ENCODE measurements at regions not wholly inside any gene's neighbourhood (a gene's known extent, or its start where the extent isn't known, plus 50 kb on each side); places are given as distances from the start of the nearest gene placed in this dataset.

GRCh38 chr6:144661116-144661806, 376.1 kb downstream of the UTRN start:
- H3K4me1 ChIP-seq, result peaks cover 21% of the 10 kb centered on the region
- no peak for DNase-seq (ENCODE audit: low spot score in 2 of 2)
- H3K27ac ChIP-seq, result no peak overlapping the region
- no peaks in the 10 kb centered on the region for H3K27me3 ChIP-seq
- TF ChIP-seq POLR2A (IDR thresholded peaks at IDR 0.05), result no peak
- no peak for TF ChIP-seq EP300 (IDR thresholded peaks at IDR 0.05)
- no peak for TF ChIP-seq CTCF (IDR thresholded peaks at IDR 0.05)
- TF ChIP-seq POLR2AphosphoS5 (IDR thresholded peaks at IDR 0.05), result no peak
- WGBS, result 64% methylated on average over 8 of the region's 8 CpGs
- H3K9me3 ChIP-seq, result no peaks in the 10 kb centered on the region
- no peak overlapping the region for H3K4me3 ChIP-seq
- no peaks in the 10 kb centered on the region for H3K36me3 ChIP-seq

GRCh38 chr6:144662812-144663365, 377.8 kb downstream of the UTRN start:
- 59% methylated on average over 1 of the region's 1 CpG for WGBS
- no peaks in the 10 kb centered on the region for H3K27me3 ChIP-seq
- no peaks in the 10 kb centered on the region for H3K9me3 ChIP-seq
- H3K27ac ChIP-seq, result no peak overlapping the region
- H3K4me3 ChIP-seq, result no peak overlapping the region
- no peaks in the 10 kb centered on the region for H3K36me3 ChIP-seq
- no peak for DNase-seq (ENCODE audit: low spot score in 2 of 2)
- TF ChIP-seq EP300 (IDR thresholded peaks at IDR 0.05) (no peak), POLR2AphosphoS5 (IDR thresholded peaks at IDR 0.05) (no peak), CTCF (IDR thresholded peaks at IDR 0.05) (no peak), POLR2A (IDR thresholded peaks at IDR 0.05) (no peak)
- peaks cover 21% of the 10 kb centered on the region for H3K4me1 ChIP-seq

- Histone ChIP-seq H3K27ac (no peak overlapping the region), H3K9me3 (no peaks in the 10 kb centered on the region)
Measured at GRCh38 chr6:144664281-144664680, 379.1 kb downstream of the UTRN start.

GRCh38 chr6:144664947-144665346, 379.8 kb downstream of the UTRN start:
- DNase-seq (ENCODE audit: low spot score in 2 of 2), result no peak

More at GRCh38 chr6:144664281-144664680, 379.1 kb downstream of the UTRN start:
- DNase-seq (ENCODE audit: low spot score in 2 of 2), result no peak
- H3K27me3 ChIP-seq, result no peaks in the 10 kb centered on the region
- no peaks in the 10 kb centered on the region for H3K36me3 ChIP-seq
- peaks cover 16% of the 10 kb centered on the region for H3K4me1 ChIP-seq
- H3K4me3 ChIP-seq, result no peak overlapping the region
- no peak for TF ChIP-seq POLR2A (IDR thresholded peaks at IDR 0.05)
- TF ChIP-seq POLR2AphosphoS5 (IDR thresholded peaks at IDR 0.05), result no peak
- no peak for TF ChIP-seq EP300 (IDR thresholded peaks at IDR 0.05)
- no peak for TF ChIP-seq CTCF (IDR thresholded peaks at IDR 0.05)
- 90% methylated on average over 4 of the region's 4 CpGs for WGBS

More at GRCh38 chr6:144664947-144665346, 379.8 kb downstream of the UTRN start:
- Histone ChIP-seq H3K27ac (no peak overlapping the region), H3K4me3 (no peak overlapping the region), H3K9me3 (no peaks in the 10 kb centered on the region), H3K36me3 (no peaks in the 10 kb centered on the region), H3K27me3 (no peaks in the 10 kb centered on the region), H3K4me1 (peaks cover 10% of the 10 kb centered on the region)
- WGBS, result 93% methylated on average over 1 of the region's 1 CpG
- no peak for TF ChIP-seq POLR2AphosphoS5 (IDR thresholded peaks at IDR 0.05)
- TF ChIP-seq EP300 (IDR thresholded peaks at IDR 0.05), result no peak
- TF ChIP-seq POLR2A (IDR thresholded peaks at IDR 0.05), result no peak
- TF ChIP-seq CTCF (IDR thresholded peaks at IDR 0.05), result no peak

Measured in suprapubic skin (tissue), 4 donors.